Adipocyte (in vitro differentiated cells): ENCODE measurements at regions not wholly inside any gene's neighbourhood (a gene's known extent, or its start where the extent isn't known, plus 50 kb on each side); places are given as distances from the start of the nearest gene placed in this dataset.

ENCODE experiments used
- DNase-seq: peaks from one replicate; pipeline ENCODE4 v3.0.0-alpha.2; 2015; ENCODE audit warnings: low read depth
- H3K27me3 ChIP-seq: replicated peaks from 2 replicates; pipeline ENCODE4 v1.7.0; 2013; ENCODE audit warnings: mild to moderate bottlenecking, low read length, moderate library complexity; ENCODE audit not compliant: control insufficient read depth, insufficient read depth
- H3K36me3 ChIP-seq: 2 replicates; pipeline ENCODE4 v1.7.0; 2013; ENCODE audit warnings: low read length, mild to moderate bottlenecking, moderate library complexity; ENCODE audit not compliant: control insufficient read depth, insufficient read depth, severe bottlenecking
- H3K4me1 ChIP-seq: 2 replicates; pipeline ENCODE4 v1.7.0; 2013; ENCODE audit warnings: mild to moderate bottlenecking, low read length, moderate library complexity; ENCODE audit not compliant: control insufficient read depth, insufficient read depth
- H3K4me3 ChIP-seq: 2 replicates; pipeline ENCODE4 v1.7.0; 2013; ENCODE audit warnings: mild to moderate bottlenecking, low read length, moderate library complexity
- H3K9ac ChIP-seq: 2 replicates; pipeline ENCODE4 v1.7.0; 2013; ENCODE audit warnings: mild to moderate bottlenecking, low read length, moderate library complexity
- H3K9me3 ChIP-seq: 2 replicates; pipeline ENCODE4 v1.7.0; 2013; ENCODE audit warnings: mild to moderate bottlenecking, low read length, moderate library complexity; ENCODE audit not compliant: control insufficient read depth

DNA sequence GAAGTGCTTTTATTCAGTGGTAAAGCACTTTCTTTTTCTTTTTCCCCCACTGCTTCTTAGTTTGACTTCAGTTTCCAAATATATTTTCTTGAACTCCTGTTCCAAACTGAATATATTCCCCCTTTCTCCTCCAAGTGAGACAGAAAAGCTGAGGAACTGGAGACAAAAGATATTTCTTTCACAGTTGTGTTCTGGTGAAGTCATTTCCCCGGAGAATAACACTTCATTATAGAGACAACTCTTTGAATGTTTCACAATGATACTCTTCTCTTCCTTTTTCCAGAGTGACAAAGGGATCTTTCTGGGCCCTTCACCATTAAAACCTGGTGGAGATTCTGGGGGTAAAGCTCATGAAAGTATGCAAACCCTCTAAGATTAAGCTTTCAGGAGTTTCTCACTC, 860.8 kb upstream of the SLITRK5 start:
- Histone ChIP-seq H3K36me3 (no peaks in the 10 kb centered on the region), H3K9me3 (no peaks in the 10 kb centered on the region), H3K4me1 (no peaks in the 10 kb centered on the region), H3K27me3 (no peaks in the 10 kb centered on the region), H3K9ac (no peak overlapping the region), H3K4me3 (no peak overlapping the region)
- no peak for DNase-seq

DNA sequence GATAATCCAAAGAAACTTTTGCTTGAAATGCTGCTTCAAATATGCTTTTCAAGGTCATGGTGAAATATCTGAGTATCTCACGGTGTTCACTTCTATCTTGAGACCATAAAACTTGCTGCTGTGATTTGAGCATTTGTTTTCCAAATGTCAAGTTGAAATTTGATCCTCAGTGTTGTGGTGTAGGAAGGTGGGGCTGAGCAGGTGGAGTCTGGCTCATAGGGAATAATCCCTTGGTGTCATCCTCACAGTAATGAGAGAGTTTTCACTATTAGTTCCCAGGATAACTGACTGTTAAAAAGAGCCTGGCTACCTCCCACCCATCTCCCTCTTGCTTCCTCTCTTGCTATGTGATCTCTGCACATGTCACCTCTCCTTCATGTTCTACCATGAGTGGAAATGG, 858.0 kb upstream of the SLITRK5 start:
- DNase-seq, result no peak

DNA sequence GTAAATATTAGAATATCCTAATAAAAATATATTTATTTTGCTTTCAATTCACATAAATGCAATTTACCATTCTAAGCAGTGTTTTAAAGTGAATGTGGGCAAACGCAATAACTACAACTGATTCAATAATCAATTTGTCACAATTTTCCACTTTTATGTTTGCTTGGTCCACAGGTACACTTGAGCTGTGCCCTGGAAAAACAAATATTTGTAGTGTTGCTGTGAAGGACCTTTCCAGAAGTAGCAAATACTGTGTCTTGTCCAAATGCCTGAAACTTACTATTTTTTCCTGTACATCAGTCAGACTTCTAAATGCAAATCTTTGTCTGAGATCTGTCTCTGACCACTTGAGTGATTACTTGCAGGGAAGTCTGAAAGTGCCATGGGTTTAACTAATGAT, 845.8 kb upstream of the SLITRK5 start:
- Histone ChIP-seq H3K9me3 (no peaks in the 10 kb centered on the region), H3K4me1 (peaks cover 6% of the 10 kb centered on the region), H3K36me3 (no peaks in the 10 kb centered on the region), H3K9ac (no peak overlapping the region), H3K4me3 (no peak overlapping the region), H3K27me3 (no peaks in the 10 kb centered on the region)
- no peak for DNase-seq

More for the DNA sequence above, 858.0 kb upstream of the SLITRK5 start:
- no peaks in the 10 kb centered on the region for H3K9me3 ChIP-seq
- H3K9ac ChIP-seq, result no peak overlapping the region
- H3K36me3 ChIP-seq, result no peaks in the 10 kb centered on the region
- no peaks in the 10 kb centered on the region for H3K27me3 ChIP-seq
- no peak overlapping the region for H3K4me3 ChIP-seq
- no peaks in the 10 kb centered on the region for H3K4me1 ChIP-seq

DNA sequence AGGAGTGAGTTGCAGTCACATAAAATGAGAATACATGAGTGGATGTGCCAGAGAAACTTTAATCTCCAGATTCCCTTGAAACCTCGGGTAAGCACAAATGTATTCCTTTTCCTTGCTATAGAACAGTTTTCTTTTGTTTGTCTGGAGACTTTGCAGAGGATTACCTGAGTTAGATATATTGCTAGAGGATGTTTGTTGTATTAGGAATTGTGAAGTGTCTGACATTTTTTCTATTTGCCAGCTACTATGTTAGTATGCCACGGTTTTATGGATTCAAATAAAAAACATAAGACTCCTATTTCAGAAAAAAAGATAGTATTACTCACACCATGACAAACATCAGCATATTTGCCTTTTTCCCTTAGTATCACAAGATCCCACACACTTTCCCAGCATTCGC, 844.9 kb upstream of the SLITRK5 start:
- Histone ChIP-seq H3K4me3 (no peak overlapping the region), H3K4me1 (peaks cover 6% of the 10 kb centered on the region), H3K36me3 (no peaks in the 10 kb centered on the region), H3K27me3 (no peaks in the 10 kb centered on the region), H3K9ac (no peak overlapping the region), H3K9me3 (no peaks in the 10 kb centered on the region)
- DNase-seq, result no peak

DNA sequence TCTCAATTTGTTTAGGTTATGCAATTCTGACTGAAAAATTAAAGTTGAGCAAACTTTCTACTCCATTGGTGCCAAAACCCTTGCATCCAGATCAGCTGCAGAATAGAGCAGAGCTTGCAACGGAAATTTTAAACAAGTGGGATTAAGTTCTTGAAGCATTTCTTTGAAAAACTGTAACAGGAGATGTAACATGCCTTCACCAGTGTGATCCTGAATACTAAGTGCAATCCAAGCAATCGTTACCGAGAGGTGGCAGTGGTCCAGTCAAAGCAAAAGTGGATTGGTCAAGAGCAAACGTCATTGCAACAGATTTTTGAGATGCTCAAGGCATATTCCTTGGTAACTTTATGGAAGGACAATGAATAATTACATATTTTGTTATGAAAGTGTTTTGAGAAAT, 841.1 kb upstream of the SLITRK5 start:
- Histone ChIP-seq H3K27me3 (no peaks in the 10 kb centered on the region), H3K9ac (no peak overlapping the region), H3K4me1 (peaks cover 6% of the 10 kb centered on the region), H3K4me3 (no peak overlapping the region), H3K9me3 (no peaks in the 10 kb centered on the region), H3K36me3 (no peaks in the 10 kb centered on the region)
- DNase-seq, result no peak

DNA sequence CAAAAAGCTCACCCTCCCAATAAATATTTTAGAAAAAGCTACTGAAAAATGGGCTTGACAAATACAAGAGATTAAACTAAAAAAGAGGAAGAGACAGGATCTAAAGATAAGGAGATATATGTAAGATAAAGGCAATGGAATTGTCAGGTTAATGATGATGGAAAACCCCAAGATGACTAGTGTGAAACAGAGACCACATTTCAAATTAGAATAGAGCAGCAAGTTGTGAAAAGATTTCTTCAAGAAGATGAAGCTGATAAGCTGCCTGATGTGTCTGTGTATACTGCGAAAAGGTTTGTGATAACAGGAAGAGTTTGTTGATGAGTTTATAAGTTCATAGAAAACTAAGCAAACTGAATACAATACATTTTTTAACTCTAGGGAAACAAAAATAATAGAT, 840.1 kb upstream of the SLITRK5 start:
- no peak overlapping the region for H3K9ac ChIP-seq
- H3K4me1 ChIP-seq, result peaks cover 6% of the 10 kb centered on the region
- H3K9me3 ChIP-seq, result peaks cover 2% of the 10 kb centered on the region
- H3K36me3 ChIP-seq, result no peaks in the 10 kb centered on the region
- H3K4me3 ChIP-seq, result no peak overlapping the region
- DNase-seq, result no peak
- H3K27me3 ChIP-seq, result no peaks in the 10 kb centered on the region

DNA sequence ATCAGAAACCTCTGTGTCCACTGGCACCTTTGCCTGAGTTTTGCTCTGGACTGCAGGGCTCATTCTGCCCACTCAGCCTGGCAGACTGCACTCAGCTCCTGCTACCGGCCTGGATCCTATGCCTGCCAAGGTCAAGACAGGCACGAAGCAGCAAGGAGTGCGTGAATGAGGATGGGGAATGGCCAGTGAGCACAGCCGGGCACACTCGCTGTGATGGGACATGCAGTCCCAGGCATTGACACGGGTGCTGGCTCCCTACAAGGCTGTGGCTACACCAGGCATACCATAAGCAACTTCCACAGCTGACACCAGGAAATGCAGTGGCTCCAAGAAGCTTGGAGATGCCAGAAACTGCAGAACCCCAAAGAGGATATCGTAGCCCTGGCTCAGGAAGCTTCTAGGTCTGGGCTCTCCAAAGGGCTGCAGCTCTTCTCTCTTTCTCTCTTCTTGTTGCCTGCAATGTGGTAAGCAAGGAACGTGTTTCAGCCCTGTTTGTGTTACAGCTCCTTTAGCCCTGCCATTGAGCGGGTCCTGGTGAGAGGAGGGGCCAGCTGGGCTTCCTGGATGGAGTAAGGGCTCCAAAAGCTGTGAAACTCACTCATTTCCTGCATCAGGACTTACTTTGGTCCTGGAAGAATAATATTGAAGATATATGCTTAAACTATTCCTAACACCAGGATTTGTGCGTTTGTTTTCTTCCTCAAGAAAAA, 832.6 kb upstream of the SLITRK5 start:
- Histone ChIP-seq H3K4me1 (no peaks in the 10 kb centered on the region), H3K4me3 (no peak overlapping the region), H3K27me3 (no peaks in the 10 kb centered on the region), H3K9ac (no peak overlapping the region), H3K36me3 (no peaks in the 10 kb centered on the region), H3K9me3 (peaks cover 9% of the 10 kb centered on the region)
- DNase-seq, result no peak

DNA sequence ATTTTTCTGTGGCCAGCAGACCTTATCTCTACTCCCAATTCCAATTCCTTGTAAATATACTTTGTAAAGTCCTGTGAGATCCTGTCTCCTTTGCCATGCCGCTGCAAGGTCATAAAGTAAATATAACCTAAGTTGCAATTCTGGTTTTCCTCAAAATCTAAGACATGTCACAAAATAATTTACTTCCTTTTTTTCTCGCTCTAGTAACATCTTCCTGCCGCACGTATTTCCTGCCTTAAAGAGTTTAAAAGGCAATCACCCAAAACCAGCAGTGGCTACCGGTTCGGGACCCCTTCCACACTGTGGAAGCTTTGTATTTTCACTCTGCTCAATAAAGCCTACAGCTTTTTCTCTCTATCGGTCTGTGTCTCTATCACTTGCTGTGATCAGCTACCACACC, 832.0 kb upstream of the SLITRK5 start:
- Histone ChIP-seq H3K4me1 (no peaks in the 10 kb centered on the region), H3K9me3 (peaks cover 9% of the 10 kb centered on the region), H3K36me3 (no peaks in the 10 kb centered on the region), H3K4me3 (no peak overlapping the region), H3K9ac (no peak overlapping the region), H3K27me3 (no peaks in the 10 kb centered on the region)
- no peak for DNase-seq

DNA sequence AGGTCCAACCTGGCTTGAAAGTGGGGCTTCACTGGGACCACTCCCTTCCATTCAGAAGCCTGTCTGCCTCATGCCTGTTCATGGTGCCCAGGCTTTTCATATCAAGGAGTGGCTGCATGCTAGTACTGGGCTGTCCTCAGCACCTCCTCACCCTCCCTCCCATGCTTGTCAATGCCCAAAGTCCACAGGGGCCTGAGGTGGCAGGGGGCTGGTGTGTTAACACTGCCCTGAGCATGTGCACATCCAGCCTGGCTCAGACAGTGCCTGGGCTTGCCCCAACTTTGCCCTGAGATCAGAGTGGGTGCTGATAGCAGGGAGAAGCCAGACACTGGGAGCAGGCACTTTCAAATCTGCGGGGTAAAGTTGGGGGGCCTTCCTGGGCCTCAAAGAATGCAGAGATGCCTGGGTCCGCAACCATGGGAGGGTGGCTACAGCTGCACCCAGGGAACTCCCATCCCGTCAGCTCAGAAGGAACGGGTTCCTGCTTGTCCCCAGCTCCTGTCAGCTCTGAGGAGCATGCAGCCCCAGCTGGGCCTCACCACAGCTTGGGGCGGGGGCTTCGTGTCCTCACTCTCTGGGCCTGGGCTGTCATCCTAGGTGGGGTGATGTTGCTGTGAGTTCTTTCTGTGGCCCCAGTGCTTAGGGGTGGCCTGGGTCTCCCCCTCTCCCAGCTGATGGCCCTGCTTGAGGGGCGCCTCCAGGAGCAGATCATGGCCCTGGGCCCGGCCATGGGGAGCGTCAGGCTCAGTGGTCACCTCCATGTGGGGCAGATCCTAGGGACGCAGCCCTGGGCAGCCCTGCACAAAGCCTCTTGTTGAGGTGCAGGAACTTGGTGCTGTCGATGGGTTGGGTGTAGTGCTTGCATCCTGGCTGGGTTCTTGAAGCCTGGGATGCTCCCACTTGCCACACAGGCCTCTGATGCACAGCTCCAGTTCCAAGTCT, 830.6 kb upstream of the SLITRK5 start:
- DNase-seq, result no peak
- H3K9ac ChIP-seq, result no peak overlapping the region
- no peak overlapping the region for H3K4me3 ChIP-seq
- no peaks in the 10 kb centered on the region for H3K27me3 ChIP-seq
- H3K9me3 ChIP-seq, result peaks cover 9% of the 10 kb centered on the region
- no peaks in the 10 kb centered on the region for H3K36me3 ChIP-seq
- no peaks in the 10 kb centered on the region for H3K4me1 ChIP-seq

DNA sequence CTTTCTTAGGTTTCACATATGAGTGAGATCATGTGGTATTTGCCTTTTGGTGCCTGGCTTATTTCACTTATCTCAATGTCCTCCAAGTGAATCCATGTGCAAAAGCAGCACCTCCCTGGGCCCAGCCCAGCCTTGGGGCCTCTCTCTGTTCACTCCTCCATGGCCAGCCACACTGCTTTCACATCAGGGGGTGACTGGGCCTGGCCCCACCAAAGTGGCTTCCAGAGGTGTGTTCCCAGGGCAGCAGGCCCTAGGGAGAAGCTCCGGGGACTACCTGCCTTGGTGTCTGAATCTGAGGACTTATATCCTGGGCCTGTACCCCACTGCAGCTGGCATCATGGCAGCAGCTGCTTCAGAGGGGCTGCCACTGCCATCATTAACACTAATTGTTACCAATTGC, 829.9 kb upstream of the SLITRK5 start:
- Histone ChIP-seq H3K9me3 (peaks cover 6% of the 10 kb centered on the region), H3K9ac (no peak overlapping the region), H3K4me1 (no peaks in the 10 kb centered on the region), H3K36me3 (no peaks in the 10 kb centered on the region), H3K27me3 (no peaks in the 10 kb centered on the region), H3K4me3 (no peak overlapping the region)
- DNase-seq, result no peak

DNA sequence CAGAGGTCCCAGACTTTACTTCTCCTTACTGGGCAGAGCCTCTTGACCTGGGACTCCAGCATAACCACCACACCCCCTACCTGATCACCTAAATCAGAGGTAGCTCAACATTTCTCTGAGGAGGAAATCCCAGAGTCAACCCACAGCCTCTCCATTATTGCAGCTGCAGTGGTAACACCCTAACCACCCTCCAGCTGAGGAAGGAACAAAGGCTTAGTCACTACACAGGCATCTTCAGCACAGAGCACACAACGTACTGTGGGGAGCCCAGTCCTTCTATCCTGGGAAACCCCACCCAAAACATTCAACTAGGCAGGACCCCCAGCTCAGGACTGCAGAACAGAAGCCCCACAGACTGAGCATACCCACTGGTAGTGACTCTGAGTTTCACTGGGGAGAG, 824.7 kb upstream of the SLITRK5 start:
- Histone ChIP-seq H3K27me3 (no peaks in the 10 kb centered on the region), H3K9me3 (no peaks in the 10 kb centered on the region), H3K36me3 (no peaks in the 10 kb centered on the region), H3K4me1 (no peaks in the 10 kb centered on the region), H3K4me3 (no peak overlapping the region), H3K9ac (no peak overlapping the region)
- no peak for DNase-seq
